T follicular helper cell (primary cell): ENCODE measurements at regions not wholly inside any gene's neighbourhood (a gene's known extent, or its start where the extent isn't known, plus 50 kb on each side); places are given as distances from the start of the nearest gene placed in this dataset.

Experiments
- DNase-seq: peaks from one replicate; pipeline ENCODE4 v3.0.0-alpha.2; 2020; ENCODE audit warnings: low read depth

- no peak for DNase-seq
Observed at GRCh38 chr6:113143206-113143605, 713.9 kb upstream of the MARCKS start.

GRCh38 chr6:113144117-113144516 is 713.0 kb upstream of the MARCKS start:
- DNase-seq: no peak

- DNase-seq: no peak
Observed at GRCh38 chr6:113146878-113147277, 710.3 kb upstream of the MARCKS start.

- no peak for DNase-seq
Observed at GRCh38 chr6:113147544-113147943, 709.6 kb upstream of the MARCKS start.

DNA sequence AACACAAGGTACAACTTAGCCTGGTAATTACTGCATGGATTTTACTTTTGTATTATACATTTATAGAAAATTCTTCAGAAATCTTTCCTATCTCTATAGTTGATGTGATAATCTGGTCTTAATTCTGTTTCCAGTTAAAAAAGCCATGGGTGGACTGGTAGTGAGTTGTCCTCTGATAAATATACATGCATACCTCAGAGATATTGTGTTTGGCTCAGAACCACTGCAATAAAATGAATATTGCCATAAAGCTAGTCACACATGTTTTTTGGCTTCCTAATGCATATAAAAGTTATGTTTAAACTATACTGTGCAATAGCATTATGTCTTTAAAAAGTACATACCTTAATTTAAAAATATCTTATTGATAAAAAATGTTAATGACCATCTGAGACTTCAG is 708.6 kb upstream of the MARCKS start:
- no peak for DNase-seq

- no peak for DNase-seq
Observed at GRCh38 chr6:113149511-113149910, 707.6 kb upstream of the MARCKS start.

DNA sequence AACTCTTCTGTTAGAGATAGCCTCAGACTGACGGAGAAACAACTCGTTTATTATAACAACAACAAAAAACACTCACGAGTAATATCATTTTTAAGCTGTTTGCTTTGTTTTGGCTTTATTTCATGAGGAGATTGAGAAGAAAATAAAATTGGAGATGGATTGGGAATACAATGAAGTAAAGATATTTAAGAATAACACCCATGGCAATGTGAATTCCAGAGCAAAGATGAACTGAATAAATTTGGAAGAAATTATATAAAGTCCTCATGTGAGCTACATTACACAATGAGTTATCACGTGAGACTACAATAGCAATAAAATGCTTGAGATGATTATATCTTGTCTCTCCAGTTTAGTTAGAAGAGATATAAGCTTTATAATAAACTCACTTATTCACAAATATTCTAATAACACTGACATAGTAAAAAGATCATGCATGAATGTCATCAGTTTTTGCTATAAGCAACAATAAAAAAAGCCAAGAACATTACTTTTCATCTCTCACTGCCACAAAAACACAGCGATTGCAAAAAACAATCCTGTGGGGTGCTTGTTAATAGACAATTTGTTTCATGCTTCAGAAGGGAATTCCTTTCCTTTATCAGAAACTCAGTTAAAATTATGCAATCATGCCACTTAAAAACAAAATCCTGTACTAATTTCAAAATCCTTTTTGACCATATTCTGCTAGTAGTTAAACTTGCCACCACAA is 696.7 kb upstream of the MARCKS start:
- no peak for DNase-seq

DNA sequence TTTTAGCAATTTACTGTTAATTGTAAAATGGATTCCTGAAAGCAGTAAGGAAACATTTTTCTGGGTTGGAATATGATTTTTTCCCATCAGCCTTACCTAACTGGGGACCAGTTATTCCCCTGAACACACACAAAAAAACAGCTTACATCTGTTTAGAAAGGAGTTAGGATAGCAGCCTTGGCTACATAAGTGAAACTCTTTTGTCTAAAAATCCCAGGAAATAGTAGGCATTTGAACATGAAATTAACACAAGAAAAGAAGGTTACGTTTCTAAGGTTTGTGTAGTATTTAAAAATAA is 696.2 kb upstream of the MARCKS start:
- DNase-seq: no peak

DNA sequence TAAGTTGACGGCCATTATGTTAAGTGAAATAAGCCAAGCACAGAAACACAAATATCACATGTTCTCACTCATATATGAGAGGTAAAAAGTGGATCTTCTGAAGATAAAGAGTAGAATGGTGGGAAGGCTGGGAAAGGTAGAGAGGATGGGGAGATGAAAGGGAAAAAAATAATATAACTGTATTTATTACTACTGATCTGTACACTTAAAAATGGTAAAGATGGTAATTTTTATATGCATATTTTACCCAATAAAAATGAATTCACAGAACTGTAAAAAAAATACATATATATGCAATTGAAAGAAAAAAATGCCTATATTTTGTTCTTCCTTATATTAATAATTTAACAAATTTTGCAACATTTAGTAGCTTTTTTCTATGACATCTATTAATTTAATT is 694.4 kb upstream of the MARCKS start:
- no peak for DNase-seq

DNA sequence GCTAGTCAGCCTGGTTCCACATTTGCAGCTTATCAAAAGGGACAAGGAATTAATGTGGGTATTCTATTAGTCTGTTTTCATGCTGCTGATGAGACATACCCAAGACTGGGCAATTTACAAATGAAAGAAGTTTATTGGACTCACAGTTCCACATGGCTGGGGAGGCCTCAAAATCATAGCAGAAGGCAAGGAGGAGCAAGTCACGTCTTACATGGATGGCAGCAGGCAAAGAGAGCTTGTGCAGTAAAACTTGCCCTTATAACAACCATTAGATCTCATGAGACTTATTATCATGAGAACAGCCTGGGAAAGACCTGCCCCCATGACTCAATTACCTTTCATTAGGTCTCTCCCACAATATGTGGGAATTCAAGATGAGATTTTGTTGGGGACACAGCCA is 689.1 kb upstream of the MARCKS start:
- DNase-seq: no peak

DNA sequence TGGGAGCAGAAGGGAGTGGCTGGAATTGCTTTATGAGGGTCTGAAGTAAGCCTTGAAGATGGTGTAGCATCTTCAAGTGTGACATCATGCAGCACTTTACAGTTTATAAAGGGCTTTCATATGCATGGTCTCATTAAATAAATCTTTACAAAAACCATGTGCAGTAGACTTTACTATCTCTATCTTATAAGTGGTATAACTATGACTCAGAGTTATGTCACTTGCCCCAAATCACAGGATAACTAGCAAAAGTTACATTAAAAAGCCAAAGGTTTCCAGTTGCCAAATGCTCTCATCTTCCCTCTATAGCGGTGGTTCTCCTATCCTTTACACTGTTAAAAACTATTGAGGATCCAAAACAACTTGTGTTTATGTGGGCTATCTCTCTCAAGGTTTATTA is 687.7 kb upstream of the MARCKS start:
- no peak for DNase-seq

GRCh38 chr6:113170454-113170853 is 686.7 kb upstream of the MARCKS start:
- DNase-seq: no peak

- no peak for DNase-seq
Observed at GRCh38 chr6:113171882-113172281, 685.3 kb upstream of the MARCKS start.

GRCh38 chr6:113172531-113172966 is 684.6 kb upstream of the MARCKS start:
- DNase-seq: no peak

- DNase-seq: no peak
Observed at GRCh38 chr6:113178349-113178748, 678.8 kb upstream of the MARCKS start.

GRCh38 chr6:113181164-113181563 is 676.0 kb upstream of the MARCKS start:
- DNase-seq: no peak

DNA sequence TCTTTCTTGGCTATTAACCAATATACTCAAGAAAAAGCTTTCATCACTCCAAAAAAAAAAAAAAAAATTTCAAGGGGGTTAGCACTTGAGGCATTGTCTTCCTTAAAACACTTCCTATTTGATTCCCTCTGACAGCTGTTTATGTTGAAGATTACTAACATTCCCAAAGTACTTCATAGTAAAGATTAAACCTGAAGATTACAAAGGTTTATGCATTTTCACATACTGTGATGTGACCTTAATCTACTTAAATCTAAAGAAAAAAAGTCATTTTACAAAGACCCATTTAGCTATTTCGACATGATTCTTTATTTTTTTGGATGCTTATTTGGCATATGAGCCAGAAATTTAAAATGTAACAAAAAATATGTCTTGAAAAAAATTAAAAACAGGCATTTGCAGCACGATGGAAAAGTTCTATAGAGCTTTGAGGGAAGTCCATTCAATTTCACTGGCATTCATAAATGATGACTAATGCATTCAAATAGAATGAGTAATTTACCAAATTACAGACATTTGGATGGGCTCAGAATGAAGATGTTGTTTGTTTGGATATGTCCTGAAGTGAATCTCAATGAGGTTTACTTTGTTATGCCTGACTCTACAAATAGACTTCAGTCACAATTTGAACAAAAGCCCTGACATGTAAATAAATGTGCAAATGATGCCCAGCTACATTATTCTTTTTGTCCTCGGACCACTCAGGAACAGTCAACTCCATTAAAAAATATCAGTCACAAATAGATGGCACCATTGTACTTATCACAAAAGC is 674.6 kb upstream of the MARCKS start:
- no peak for DNase-seq

- no peak for DNase-seq
Observed at GRCh38 chr6:113184291-113184690, 672.9 kb upstream of the MARCKS start.

- no peak for DNase-seq
Observed at GRCh38 chr6:113184736-113185135, 672.4 kb upstream of the MARCKS start.

DNA sequence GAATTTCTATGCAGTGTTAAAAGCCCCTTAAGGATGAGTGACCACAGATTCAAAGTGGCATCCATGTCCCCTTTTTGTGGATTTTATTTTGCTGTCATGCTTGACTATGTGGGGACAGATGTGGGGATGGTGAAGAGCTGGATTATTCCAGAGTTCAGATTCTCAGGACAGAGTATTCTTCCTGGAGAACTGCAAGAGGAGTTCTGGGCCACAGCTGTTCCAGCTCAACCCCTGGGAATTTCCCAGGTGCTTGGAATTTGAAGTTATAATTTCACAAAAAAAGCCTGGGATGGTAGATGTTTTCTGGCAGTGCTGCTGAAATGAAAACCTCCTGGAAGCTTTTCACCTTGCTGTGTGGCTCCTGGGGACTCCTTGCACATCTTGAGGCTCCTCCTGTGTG is 671.8 kb upstream of the MARCKS start:
- no peak for DNase-seq

DNA sequence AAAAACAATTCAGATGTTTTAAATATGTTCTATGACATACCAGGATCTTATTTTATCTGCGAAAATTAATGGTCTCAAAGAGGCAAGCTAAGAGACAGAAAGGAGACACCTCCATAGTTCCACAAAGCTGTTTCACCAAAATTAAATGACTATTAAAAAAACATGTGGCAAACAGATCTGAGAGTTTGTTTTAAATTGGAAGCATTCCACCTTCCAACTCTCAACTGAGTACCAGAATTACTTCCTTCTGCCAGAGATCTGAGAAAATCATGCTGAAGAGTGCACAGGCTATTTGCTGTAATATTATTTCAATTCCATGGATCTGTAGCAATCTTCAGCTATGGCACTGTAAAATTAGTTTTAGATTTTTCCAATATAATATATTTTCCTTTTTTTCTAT is 669.5 kb upstream of the MARCKS start:
- no peak for DNase-seq

GRCh38 chr6:113188962-113189361 is 668.2 kb upstream of the MARCKS start:
- DNase-seq: no peak

DNA sequence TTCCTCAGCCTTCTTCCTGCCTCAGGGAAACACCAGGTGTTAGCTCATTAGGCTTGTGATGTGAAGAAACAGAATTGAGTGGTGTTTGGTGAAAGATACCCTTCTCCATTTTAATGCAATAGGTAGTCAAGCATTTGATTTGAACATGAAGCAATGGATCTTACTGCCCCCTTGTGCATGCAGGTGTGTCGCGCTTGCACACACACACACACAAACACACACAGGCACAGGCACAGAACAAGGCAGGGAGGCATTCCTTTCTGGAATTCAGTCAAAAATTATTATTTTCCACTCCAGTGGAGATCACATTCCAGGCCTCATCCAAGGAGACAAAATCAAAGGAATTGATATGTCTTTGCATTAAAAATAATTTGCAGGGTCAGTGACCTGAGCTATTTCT is 667.0 kb upstream of the MARCKS start:
- no peak for DNase-seq

DNA sequence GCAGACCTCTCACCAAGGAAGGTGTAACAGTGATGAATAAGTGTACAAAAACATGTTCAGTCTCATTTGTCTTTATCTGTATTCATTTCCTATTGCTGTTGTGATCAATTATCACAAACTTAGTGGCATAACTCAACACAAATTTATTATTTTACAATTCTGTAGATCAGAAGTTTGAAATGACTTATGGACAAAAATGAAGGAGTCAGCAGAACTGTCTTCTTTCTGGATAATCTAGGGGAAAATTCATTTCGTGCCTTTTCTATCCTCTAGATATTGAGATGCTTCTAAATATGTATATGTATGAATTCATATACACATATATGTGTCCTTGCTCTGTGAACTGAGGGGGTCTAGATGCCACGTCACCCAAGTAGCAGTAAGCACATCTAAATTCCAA is 663.1 kb upstream of the MARCKS start:
- no peak for DNase-seq
